ENCODE measurements at regions not wholly inside any gene's neighbourhood (a gene's known extent, or its start where the extent isn't known, plus 50 kb on each side); places are given as distances from the start of the nearest gene placed in this dataset.

DNA sequence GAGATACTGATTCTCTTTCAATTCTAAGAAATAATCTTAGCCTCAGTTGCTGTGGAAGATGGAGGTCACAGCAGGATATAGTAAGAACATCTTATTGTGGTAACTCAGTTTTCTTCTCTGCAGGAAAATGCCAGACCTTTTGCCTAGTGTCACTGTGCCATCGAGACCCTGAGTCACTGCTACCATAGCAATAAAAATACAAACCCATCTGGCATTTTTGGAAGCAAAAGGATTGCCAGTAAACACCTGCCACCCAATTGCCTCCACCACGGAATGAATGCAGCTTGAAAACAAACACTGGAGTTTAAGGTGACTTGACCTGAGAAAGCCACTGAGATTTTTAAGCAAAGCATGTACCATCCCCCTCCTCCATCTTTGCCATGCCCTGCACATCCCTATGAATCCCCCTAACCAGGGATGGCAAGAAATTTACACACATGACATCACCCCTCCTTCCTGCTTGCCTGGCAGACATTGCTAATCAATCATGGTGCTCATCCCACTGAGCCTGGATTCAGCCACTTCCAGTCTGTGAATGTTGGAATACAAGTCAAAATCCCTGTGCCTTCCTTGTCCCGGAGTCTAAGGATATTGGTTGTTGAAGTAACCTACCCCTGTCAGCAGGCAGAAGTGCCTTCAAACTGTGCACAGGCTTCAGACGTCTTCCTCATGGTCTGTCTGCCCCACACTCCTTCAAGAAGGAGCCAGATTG lies 59.6 kb upstream of the MAMLD1 start:
- no peaks in the 10 kb centered on the region for H3K4me1 ChIP-seq (ENCODE audit: control insufficient read depth, insufficient read depth, low read length)
- H3K9me3 ChIP-seq (ENCODE audit: control insufficient read depth, low read length) = no peaks in the 10 kb centered on the region
- no peaks in the 10 kb centered on the region for H3K36me3 ChIP-seq (ENCODE audit: control insufficient read depth, insufficient read depth, low read length)
- H3K27me3 ChIP-seq (ENCODE audit: control insufficient read depth, insufficient read depth, low read length, poor library complexity, severe bottlenecking) = no peaks in the 10 kb centered on the region
- no peak overlapping the region for H3K4me3 ChIP-seq (ENCODE audit: insufficient read depth, low read depth, low read length)
- WGBS, 2 experiments = 88 to 98% methylated on average over 4 of the region's 4 CpGs
- H3K27ac ChIP-seq (ENCODE audit: insufficient read depth, low read depth, low read length, poor library complexity, severe bottlenecking) = no peak overlapping the region

DNA sequence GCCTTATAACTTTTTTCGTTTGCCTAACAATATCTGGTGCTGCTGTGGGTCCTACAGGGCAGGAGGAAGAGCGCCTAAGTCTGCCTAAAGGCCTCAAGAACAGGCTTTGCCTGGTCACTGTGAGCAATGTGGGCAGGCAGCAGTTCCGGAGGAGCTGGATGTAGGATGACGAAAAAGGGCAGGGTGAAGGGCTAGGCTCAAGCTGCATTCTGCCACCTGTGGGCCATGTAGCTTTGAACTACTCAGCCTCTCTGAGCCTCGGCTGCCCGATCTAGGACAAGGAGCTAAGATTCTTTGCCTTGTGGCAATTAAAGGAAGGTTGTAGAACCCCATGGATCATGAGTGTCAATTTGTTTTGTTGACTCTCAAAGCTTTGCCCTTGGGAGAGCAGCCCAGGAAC lies 57.1 kb upstream of the MAMLD1 start:
- H3K27me3 ChIP-seq (ENCODE audit: control insufficient read depth, insufficient read depth, low read length, poor library complexity, severe bottlenecking) = no peaks in the 10 kb centered on the region
- H3K4me1 ChIP-seq (ENCODE audit: control insufficient read depth, insufficient read depth, low read length) = no peaks in the 10 kb centered on the region
- H3K36me3 ChIP-seq (ENCODE audit: control insufficient read depth, insufficient read depth, low read length) = no peaks in the 10 kb centered on the region
- H3K4me3 ChIP-seq (ENCODE audit: insufficient read depth, low read depth, low read length) = no peak overlapping the region
- WGBS, 2 experiments = 85 to 93% methylated on average over 6 of the region's 6 CpGs
- no peak overlapping the region for H3K27ac ChIP-seq (ENCODE audit: insufficient read depth, low read depth, low read length, poor library complexity, severe bottlenecking)
- no peaks in the 10 kb centered on the region for H3K9me3 ChIP-seq (ENCODE audit: control insufficient read depth, low read length)

DNA sequence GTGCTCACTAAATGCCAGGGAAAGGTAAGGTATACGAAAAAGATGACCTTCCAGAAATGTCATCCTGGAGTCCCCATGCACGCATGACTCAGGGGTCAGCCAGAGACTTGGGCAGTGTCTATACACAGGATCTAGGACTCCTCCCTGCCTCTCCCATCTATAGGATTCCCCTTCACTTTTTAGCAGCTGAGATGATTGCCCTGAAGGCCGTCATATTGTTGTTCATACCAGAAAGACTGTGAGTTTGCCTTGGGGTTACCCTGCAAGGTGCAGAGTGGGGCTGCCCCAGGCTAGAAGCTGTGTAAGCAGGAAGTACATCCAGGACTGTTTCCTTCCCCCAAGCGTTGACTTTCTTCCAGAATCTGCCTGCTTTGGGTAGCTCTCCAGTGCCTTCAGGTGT lies 55.1 kb upstream of the MAMLD1 start:
- no peaks in the 10 kb centered on the region for H3K36me3 ChIP-seq (ENCODE audit: control insufficient read depth, insufficient read depth, low read length)
- H3K27ac ChIP-seq (ENCODE audit: insufficient read depth, low read depth, low read length, poor library complexity, severe bottlenecking) = no peak overlapping the region
- H3K9me3 ChIP-seq (ENCODE audit: control insufficient read depth, low read length) = no peaks in the 10 kb centered on the region
- WGBS, 2 experiments = 92 to 97% methylated on average over 4 of the region's 4 CpGs
- no peak overlapping the region for H3K4me3 ChIP-seq (ENCODE audit: insufficient read depth, low read depth, low read length)
- no peaks in the 10 kb centered on the region for H3K4me1 ChIP-seq (ENCODE audit: control insufficient read depth, insufficient read depth, low read length)
- no peaks in the 10 kb centered on the region for H3K27me3 ChIP-seq (ENCODE audit: control insufficient read depth, insufficient read depth, low read length, poor library complexity, severe bottlenecking)

DNA sequence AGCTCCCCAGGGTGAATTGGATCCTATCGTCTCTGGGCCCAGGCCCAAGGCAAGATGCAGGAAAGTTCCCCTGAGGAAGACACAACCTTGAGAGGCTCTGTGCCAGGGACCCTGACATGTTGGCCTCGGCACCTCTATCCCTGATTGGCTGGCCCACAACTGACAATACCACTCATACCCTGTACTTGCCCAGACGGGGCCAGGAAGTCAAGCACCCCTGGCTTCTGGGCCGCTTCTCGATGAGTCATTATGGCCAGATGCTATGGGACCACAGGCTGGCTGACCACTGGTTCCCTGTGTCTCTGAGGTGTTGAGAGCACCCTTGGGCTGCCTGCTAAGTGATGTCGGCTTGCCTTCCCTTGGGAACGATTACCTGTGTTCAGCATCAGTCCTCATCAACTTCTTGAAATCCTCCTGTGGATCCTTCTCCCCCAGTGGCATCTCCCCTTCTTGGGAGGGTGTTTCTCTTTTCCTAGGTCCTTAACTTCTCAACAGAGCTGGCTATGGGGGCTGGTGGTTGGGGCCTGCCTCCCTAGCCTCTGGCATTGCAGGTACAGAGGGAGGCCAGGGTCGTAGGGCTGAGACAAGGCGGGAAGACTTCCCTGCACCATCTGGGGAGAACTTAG lies 54.5 kb upstream of the MAMLD1 start:
- no peaks in the 10 kb centered on the region for H3K36me3 ChIP-seq (ENCODE audit: control insufficient read depth, insufficient read depth, low read length)
- H3K27me3 ChIP-seq (ENCODE audit: control insufficient read depth, insufficient read depth, low read length, poor library complexity, severe bottlenecking) = no peaks in the 10 kb centered on the region
- H3K9me3 ChIP-seq (ENCODE audit: control insufficient read depth, low read length) = no peaks in the 10 kb centered on the region
- H3K4me3 ChIP-seq (ENCODE audit: insufficient read depth, low read depth, low read length) = no peak overlapping the region
- 83 to 85% methylated on average over 9 of the region's 9 CpGs for WGBS, 2 experiments
- H3K4me1 ChIP-seq (ENCODE audit: control insufficient read depth, insufficient read depth, low read length) = no peaks in the 10 kb centered on the region
- no peak overlapping the region for H3K27ac ChIP-seq (ENCODE audit: insufficient read depth, low read depth, low read length, poor library complexity, severe bottlenecking)

DNA sequence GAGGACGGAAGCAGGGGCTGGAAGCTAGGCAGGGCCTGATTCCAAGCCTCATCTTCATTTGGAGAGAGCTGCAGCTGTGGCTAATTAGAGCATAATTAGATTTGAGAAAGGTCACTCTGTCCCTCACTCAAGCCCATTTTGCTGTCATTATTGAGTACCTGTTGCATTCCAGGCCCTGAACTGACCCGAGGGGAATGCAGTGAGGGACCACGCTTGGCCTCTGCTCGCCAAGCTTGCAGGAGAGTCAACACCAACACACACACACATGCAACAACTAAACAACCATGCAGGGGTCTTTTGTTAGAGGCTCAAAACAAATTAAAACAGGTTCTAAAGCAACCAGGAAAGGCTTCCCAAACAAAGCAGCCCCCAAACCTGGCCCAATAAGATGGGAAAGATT lies 52.7 kb upstream of the MAMLD1 start:
- Histone ChIP-seq H3K4me3 (ENCODE audit: insufficient read depth, low read depth, low read length) (no peak overlapping the region), H3K9me3 (ENCODE audit: control insufficient read depth, low read length) (no peaks in the 10 kb centered on the region), H3K36me3 (ENCODE audit: control insufficient read depth, insufficient read depth, low read length) (no peaks in the 10 kb centered on the region), H3K27ac (ENCODE audit: insufficient read depth, low read depth, low read length, poor library complexity, severe bottlenecking) (no peak overlapping the region), H3K4me1 (ENCODE audit: control insufficient read depth, insufficient read depth, low read length) (no peaks in the 10 kb centered on the region), H3K27me3 (ENCODE audit: control insufficient read depth, insufficient read depth, low read length, poor library complexity, severe bottlenecking) (no peaks in the 10 kb centered on the region)
- WGBS, 2 experiments = 87 to 88% methylated on average over 4 of the region's 4 CpGs

DNA sequence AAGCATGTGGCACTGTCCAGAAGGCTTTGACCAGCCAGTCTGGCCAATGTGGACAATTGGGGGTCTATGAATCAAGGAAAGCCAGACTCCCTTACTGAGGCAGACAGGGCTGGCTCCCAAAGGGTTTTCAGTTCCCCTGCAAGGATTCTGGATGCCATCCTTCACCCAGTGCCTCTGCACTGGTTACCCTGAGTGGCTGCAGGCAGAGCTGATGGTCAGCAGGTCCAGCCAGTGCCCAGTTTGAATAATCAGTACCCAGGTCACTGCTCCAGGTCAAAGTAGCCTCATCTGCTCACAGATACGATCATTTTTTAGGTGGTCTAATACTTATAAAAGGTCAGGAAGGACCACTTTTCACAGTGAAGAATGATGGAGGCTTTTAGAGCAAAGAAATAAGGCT lies 52.2 kb upstream of the MAMLD1 start:
- Histone ChIP-seq H3K27me3 (ENCODE audit: control insufficient read depth, insufficient read depth, low read length, poor library complexity, severe bottlenecking) (no peaks in the 10 kb centered on the region), H3K27ac (ENCODE audit: insufficient read depth, low read depth, low read length, poor library complexity, severe bottlenecking) (no peak overlapping the region), H3K36me3 (ENCODE audit: control insufficient read depth, insufficient read depth, low read length) (no peaks in the 10 kb centered on the region), H3K9me3 (ENCODE audit: control insufficient read depth, low read length) (no peaks in the 10 kb centered on the region), H3K4me3 (ENCODE audit: insufficient read depth, low read depth, low read length) (no peak overlapping the region), H3K4me1 (ENCODE audit: control insufficient read depth, insufficient read depth, low read length) (no peaks in the 10 kb centered on the region)
- WGBS, 2 experiments = 96 to 100% methylated on average over 1 of the region's 1 CpG

DNA sequence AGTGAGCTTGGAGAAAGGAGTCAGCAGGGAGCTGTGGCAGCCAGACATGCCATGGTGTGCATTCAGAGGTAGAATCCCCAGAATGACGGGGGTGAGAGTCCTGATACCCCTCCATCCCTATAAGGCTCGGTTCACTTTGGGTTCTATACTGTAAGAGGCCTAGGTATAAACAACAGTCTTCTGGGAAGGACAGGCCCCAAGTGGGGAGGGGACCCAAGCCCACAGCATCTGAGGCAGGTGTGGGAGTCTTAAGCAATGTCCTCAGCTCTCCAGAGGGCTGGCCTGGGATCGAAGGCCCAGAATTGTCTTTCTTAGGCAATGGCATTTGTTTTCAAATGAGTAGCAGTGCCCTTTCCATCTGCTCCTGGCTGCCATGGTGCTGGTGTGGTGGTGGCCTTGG lies 50.2 kb upstream of the MAMLD1 start:
- Histone ChIP-seq H3K27me3 (ENCODE audit: control insufficient read depth, insufficient read depth, low read length, poor library complexity, severe bottlenecking) (no peaks in the 10 kb centered on the region), H3K27ac (ENCODE audit: insufficient read depth, low read depth, low read length, poor library complexity, severe bottlenecking) (no peak overlapping the region), H3K36me3 (ENCODE audit: control insufficient read depth, insufficient read depth, low read length) (no peaks in the 10 kb centered on the region), H3K4me1 (ENCODE audit: control insufficient read depth, insufficient read depth, low read length) (no peaks in the 10 kb centered on the region), H3K4me3 (ENCODE audit: insufficient read depth, low read depth, low read length) (no peak overlapping the region), H3K9me3 (ENCODE audit: control insufficient read depth, low read length) (no peaks in the 10 kb centered on the region)
- WGBS, 2 experiments = 57 to 61% methylated on average over 3 of the region's 3 CpGs

Measured in ectodermal cell (in vitro differentiated cells).